HPDE6-E6E7 (cell line): ENCODE measurements at regions not wholly inside any gene's neighbourhood (a gene's known extent, or its start where the extent isn't known, plus 50 kb on each side); places are given as distances from the start of the nearest gene placed in this dataset.

Experiments
- DNase-seq: peaks from one replicate; pipeline ENCODE4 v3.0.0; 2011; ENCODE audit warnings: missing footprints; ENCODE audit errors: extremely low spot score

GRCh38 chr3:186487819-186488218 is 56.4 kb downstream of the CRYGS start:
- no peak for DNase-seq

GRCh38 chr3:186487037-186487436 is 57.1 kb downstream of the CRYGS start:
- DNase-seq: no peak

- DNase-seq: no peak
Measured at GRCh38 chr3:186483611-186484340, 60.4 kb downstream of the CRYGS start.

- DNase-seq: no peak
Measured at GRCh38 chr3:186481526-186481925, 62.7 kb downstream of the CRYGS start.

- DNase-seq: no peak
Measured at GRCh38 chr3:186477876-186478275, 66.3 kb downstream of the CRYGS start.

- DNase-seq: no peak
Measured at GRCh38 chr3:186477033-186477432, 67.1 kb downstream of the CRYGS start.

- DNase-seq: no peak
Measured at GRCh38 chr3:186476541-186476940, 67.6 kb downstream of the CRYGS start.

GRCh38 chr3:186476044-186476468 is 68.1 kb downstream of the CRYGS start:
- no peak for DNase-seq

GRCh38 chr3:186473166-186473565 is 71.0 kb downstream of the CRYGS start:
- no peak for DNase-seq

GRCh38 chr3:186472456-186473008 is 71.6 kb downstream of the CRYGS start:
- no peak for DNase-seq

- no peak for DNase-seq
Measured at GRCh38 chr3:186471771-186472170, 72.4 kb downstream of the CRYGS start.

- DNase-seq: no peak
Measured at GRCh38 chr3:186469525-186469924, 74.7 kb downstream of the CRYGS start.

GRCh38 chr3:186467969-186468368 is 76.2 kb downstream of the CRYGS start:
- no peak for DNase-seq

- no peak for DNase-seq
Measured at GRCh38 chr3:186466391-186466974, 77.7 kb downstream of the CRYGS start.

GRCh38 chr3:186465508-186465907 is 78.7 kb downstream of the CRYGS start:
- no peak for DNase-seq

GRCh38 chr3:186464424-186465093 is 79.6 kb downstream of the CRYGS start:
- no peak for DNase-seq

- peak; percentile 76 for DNase-seq
Measured at GRCh38 chr3:186461141-186461540, 83.0 kb downstream of the CRYGS start.

GRCh38 chr3:186459108-186459467 is 85.1 kb downstream of the CRYGS start:
- no peak for DNase-seq

- no peak for DNase-seq
Measured at GRCh38 chr3:186458306-186459107, 85.7 kb downstream of the CRYGS start.

GRCh38 chr3:186457236-186457635 is 86.9 kb downstream of the CRYGS start:
- no peak for DNase-seq

GRCh38 chr3:186456731-186457191 is 87.4 kb downstream of the CRYGS start:
- DNase-seq: no peak
